AG10803 (cell line): ENCODE measurements at regions not wholly inside any gene's neighbourhood (a gene's known extent, or its start where the extent isn't known, plus 50 kb on each side); places are given as distances from the start of the nearest gene placed in this dataset.

ENCODE experiments used
- DNase-seq: peaks from one replicate; pipeline ENCODE4 v3.0.0; 2010; ENCODE audit warnings: low read depth
- H3K4me3 ChIP-seq: 2 replicates; pipeline ENCODE4 v1.5.1; 2011; ENCODE audit warnings: mild to moderate bottlenecking, low read length, control low read depth
- TF ChIP-seq, protein P1 (sequence below): conservative IDR thresholded peaks from 2 replicates; pipeline ENCODE4 v1.5.1; 2011; ENCODE audit warnings: mild to moderate bottlenecking, low read length, control low read depth, inconsistent platforms

DNA sequence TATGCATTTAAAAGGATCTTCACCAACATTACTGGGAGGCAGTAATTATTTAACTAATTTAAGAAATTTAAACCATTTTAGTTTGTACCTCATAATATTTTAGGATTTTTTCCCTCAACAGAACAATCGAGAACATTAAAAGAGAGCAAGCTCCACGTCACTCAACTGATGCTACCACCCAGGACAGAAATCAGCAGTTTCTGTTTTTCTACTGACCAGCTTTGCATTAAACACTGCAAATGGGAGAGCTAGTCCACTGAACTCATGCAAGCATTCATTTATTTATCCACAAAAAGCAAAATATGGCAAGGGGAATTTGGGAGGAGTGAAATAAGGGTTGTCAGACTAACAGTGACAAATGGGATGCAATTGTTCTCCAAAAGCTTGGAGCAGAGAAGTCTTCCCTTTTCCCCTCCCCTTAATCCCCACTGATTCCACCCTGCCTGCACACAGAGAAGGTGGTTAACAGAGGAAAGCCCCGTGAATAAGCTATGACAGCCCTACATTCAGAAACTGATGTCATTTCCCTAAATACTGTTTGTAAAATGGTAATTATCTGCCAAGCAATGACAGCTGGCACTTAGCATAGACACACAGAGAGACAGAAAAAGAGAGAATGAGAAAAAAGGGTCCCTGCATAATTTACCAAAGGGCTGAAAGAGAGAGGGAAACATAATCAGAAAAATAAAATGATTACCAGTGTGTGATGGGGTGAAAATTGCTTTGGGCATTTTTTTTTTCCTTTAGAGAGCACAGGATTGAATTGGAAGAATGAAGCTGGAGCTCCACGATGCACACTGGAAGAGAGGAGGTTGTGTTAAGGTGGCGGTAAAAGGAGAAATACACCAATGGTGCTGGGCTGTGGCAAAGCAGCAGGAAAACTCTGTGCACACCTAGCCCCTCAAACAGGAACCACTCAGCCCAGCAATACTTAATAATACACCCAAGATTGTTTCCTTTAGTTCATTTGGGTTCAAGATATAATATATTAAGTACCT, 777.4 kb downstream of the TUSC7 start:
- TF ChIP-seq, protein P1, sequence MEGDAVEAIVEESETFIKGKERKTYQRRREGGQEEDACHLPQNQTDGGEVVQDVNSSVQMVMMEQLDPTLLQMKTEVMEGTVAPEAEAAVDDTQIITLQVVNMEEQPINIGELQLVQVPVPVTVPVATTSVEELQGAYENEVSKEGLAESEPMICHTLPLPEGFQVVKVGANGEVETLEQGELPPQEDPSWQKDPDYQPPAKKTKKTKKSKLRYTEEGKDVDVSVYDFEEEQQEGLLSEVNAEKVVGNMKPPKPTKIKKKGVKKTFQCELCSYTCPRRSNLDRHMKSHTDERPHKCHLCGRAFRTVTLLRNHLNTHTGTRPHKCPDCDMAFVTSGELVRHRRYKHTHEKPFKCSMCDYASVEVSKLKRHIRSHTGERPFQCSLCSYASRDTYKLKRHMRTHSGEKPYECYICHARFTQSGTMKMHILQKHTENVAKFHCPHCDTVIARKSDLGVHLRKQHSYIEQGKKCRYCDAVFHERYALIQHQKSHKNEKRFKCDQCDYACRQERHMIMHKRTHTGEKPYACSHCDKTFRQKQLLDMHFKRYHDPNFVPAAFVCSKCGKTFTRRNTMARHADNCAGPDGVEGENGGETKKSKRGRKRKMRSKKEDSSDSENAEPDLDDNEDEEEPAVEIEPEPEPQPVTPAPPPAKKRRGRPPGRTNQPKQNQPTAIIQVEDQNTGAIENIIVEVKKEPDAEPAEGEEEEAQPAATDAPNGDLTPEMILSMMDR = no peak
- DNase-seq = no peak
- no peak overlapping the region for H3K4me3 ChIP-seq

DNA sequence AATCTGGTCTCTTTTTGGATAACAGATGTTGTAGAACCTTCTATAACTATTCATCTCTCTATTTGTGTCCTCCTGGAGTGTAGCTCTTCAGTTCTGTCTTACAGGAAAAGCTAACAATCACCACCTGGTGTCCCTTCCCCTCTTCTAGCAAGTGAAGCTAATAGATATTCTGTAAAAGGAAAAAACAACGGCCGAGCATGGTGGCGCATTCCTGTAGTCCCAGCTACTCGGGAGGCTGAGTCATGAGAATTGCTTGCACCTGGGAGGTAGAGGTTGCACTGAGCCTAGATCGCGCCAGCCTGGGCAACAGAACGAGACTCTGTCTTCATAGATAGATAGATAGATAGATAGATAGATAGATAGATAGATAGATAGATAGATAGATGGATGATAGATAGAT, 779.4 kb downstream of the TUSC7 start:
- TF ChIP-seq, protein P1 = no peak
- no peak for DNase-seq

DNA sequence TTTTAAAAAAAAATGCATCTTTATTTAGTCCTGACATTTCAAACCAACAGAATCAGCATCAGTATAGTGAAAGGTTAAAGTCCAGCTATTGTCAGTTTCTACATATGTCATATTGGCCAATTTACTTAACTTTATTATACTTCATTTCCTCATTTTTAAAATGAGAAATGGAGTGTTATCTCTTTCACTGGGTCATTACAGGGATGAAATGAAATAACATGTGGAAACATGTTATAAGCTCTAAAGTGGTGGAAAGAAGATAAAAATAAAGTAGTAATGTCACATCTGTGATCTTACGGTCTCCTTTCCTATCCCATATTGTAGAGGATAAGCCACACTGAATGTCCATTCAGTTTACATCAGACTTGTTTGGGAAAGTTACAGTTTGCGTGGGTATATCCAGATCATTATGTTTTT, 780.1 kb downstream of the TUSC7 start:
- no peak overlapping the region for H3K4me3 ChIP-seq
- TF ChIP-seq, protein P1 = no peak
- DNase-seq = no peak

More for the DNA sequence above, 779.4 kb downstream of the TUSC7 start:
- no peak overlapping the region for H3K4me3 ChIP-seq

DNA sequence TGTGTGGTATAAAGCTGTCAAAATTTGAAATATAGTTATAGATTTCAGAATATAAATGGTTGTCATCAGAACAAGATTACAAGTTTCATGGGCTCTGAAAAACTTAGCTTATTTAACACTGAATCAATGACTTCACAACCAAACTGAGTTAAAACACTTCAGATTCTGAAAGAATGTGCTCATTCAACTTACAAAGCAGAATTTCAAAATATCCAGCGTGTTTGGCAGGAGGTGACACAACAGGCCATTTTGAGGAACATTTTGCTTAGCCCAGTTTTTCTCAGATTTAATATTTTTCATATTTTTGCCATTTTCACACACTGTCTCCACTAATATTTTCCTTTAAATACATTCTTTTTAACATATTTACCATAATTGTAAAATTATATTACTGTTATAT, 781.1 kb downstream of the TUSC7 start:
- H3K4me3 ChIP-seq = no peak overlapping the region
- DNase-seq = no peak
- TF ChIP-seq, protein P1 = no peak

DNA sequence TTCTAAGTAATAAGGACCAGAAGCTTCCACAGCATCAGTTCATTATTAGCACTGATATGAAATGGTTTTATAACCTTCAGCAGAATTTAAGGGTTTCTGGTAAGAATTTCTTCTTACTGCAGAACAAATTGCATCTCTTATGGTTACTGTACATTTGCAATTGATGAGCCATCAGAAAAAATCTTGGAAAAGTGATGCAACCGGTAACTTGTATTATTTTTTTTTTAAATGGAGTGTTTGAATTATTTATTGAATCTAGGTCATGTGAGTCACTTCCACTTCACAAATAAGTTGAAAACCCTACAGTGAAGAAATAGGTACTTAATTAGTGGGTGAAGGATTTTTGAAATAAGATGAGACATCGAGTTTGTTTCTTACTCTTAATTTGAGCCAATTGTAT, 786.0 kb downstream of the TUSC7 start:
- H3K4me3 ChIP-seq = no peak overlapping the region
- TF ChIP-seq, protein P1 = no peak
- DNase-seq = no peak

DNA sequence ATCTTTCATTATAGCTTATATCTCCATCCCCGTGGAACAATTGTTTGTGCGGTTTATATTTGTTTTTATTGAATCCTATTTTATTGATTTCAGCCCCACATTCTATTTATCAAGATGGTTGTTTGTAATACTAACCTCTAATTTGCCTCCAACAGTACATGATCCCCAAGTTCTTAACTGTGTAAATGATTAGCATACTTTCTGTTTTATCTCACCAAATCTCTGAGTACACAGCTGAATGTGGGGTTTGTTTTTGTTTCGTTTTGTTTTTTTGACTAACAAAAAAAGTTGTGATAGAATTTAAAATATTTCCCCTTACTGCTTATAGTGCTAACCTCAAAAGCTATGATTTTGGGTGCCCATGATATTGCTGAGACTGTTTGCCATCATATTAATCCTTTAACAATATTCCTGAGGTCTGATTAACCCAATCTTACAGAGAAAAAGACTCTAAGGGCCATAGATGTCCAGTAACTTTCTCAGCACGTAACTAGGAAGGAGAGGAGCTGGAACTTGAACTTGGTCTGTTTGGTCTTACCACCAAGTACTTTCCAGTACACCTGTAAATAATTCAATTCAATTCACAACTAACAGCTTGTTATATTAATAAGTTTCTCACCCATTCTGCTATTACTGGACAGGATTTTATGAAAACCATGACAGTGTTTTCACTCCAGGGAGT, 789.8 kb downstream of the TUSC7 start:
- no peak for DNase-seq
- TF ChIP-seq, protein P1 = no peak
- no peak overlapping the region for H3K4me3 ChIP-seq
